OCI-M2 (cell line): ENCODE measurements at regions not wholly inside any gene's neighbourhood (a gene's known extent, or its start where the extent isn't known, plus 50 kb on each side); places are given as distances from the start of the nearest gene placed in this dataset.
"Not testable (repeated sequence)": the region's sequence is repeated elsewhere in the genome, so short reads cannot be mapped to it uniquely, and the experiment has no call there.

Source experiments
- DNase-seq: peaks from one replicate; lab custom pipeline; 2025; ENCODE audit not compliant: unreplicated experiment; lab: John Stamatoyannopoulos, UW

DNA sequence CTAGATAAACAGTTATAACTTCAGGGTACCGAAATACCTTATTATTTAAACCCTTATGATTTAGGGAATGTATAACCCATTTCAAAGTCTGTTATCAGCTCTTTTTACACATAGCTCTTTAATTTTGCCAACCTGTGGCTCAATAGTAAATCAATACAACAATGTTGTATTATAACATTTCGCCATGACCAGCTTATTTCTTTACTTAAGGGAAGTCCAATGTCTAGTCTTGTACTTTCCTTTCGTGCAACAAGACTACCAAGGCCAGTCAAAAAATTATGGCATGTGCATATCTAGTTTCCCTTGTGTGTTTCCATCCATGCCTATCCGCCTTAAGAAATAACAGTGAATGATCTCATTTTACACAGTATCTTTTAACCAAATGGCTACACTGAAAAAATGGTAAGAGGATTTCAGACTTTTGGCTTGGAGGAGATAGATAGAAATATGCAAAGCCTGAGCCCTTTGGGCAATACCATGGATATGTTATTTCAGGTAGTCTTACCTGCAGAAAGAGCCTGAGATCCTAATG lies 239.5 kb upstream of the RPS23 start:
- no peak for DNase-seq

DNA sequence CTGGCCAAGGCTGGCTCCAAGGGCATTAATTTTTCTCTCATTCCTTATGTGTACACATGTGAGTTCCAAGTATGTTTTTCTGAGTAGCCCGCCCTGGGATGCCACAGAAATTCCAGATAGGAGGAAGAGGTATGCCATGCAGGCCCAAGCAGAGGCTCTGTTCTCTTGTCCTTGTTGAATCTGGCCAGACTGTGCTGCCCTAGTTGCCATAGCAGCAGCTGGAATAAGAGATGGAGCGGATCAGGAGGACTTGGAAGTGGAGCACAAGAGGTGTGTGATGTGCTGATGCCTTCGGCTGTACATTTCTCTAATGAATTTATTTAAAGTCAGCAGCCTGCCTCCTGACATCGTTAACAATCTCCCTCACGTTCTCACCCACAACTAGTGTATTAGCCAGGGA lies 235.6 kb upstream of the RPS23 start:
- no peak for DNase-seq

DNA sequence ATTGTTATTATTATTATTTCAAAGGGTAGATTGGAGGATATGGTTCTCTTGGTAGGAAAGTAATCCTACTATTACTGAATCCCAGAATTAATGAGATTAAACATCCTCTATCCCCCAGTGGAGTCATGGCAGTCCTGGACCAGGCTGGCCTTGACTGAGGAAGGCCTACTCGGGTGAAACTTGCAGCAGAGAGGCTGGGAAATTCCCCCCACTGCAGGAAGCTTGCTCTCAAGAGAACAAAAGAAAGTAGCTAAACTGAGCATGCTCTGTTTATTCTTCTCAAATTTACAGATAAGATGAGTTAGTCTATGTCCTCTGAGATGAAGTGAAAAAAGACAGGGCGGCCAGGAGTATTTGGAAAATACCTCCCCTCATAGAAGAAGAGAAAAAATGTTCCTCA lies 233.9 kb upstream of the RPS23 start:
- no peak for DNase-seq

DNA sequence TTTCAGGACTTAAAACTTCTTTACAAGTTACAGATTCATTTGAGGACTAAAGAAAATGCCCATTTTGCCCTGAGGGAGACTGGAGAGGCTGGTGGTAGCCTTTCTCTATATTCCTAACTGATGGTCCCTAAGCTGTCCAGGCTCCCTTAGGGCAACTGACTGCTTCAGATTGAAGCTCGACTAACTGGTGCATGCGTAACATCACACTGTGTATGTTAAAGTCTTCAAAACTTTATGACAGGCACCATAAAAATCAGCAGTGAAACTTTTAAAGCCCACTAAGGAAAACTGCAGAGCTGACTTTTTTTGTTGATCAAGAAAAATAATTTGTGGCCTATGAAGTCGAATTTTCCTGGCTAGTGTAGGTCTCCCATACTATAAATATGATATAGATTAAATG lies 233.0 kb upstream of the RPS23 start:
- no peak for DNase-seq

DNA sequence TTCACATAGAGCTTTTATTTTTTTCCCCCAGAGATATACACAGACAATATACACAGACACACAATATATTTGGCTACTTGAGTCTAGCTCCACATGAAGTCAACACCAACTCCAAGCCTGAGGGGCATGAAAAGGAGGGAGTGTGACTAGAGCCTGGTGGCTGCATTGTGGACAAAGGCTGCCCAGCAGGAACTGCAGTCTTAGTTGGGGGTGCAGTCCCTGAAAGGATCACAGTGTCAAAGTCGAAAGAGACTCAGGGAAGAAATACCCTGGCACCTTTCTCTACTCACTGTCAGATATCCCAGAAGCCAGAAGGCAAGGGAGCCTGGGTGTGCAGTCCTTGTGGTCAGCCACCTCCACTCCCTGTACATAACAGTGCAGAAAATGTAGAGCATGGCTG lies 231.6 kb upstream of the RPS23 start:
- DNase-seq = no peak

DNA sequence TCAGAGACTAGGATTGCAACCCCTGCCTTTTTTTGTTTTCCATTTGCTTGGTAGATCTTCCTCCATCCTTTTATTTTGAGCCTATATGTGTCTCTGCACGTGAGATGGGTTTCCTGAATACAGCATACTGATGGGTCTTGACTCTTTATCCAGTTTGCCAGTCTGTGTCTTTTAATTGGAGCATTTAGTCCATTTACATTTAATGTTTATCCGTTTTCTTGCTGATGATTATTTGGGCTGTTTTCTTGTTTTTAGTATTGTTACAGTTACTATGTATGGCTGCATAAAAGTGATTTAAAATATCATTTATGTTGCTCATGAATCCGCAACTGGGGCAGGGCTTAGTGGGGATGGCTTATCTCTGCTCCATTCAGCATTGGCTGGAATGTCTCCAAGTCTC lies 228.2 kb upstream of the RPS23 start:
- not testable (repeated sequence) for DNase-seq

DNA sequence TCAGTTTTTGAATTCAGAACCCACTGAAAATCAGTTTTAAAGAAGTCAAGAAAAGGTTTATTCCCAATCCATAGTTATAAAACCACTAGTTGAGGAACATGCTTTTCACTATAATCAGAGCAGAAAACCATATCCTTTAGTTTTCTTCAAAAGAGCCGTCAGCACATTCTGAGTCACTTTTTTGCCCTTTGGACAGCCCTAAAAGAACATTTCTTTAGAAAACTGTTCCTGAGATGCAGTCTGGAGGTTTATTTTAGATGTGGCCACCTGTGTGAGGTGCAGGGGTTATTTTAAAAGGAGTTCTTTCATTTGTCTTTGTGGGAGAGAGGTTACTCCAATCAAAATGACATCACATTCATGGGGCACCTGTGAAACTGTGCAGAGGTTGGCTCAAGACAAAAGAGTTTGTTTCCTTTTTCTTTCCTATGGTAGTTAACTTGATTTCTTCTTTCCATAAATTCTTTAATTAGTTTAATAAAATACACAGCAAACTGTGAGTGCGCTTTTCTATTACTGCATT lies 221.6 kb upstream of the RPS23 start:
- DNase-seq = no peak

DNA sequence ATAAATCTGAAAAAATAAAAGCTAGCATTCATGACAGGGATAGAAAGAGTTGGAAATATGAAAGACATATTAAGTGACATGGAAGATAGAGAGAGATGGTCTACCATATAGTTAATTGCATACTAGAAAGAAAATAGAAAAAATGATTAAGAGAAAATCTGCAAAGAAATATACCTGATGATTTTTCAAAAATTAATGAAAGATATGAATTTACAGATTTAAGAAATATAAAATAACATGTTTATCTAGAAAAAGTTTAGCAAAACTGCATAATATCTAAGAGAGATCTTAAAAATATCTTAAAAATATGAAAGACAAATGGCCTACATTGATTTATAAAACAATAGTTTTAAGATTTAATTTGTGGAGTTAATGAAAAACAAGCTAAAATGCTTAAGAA lies 219.1 kb upstream of the RPS23 start:
- no peak for DNase-seq

DNA sequence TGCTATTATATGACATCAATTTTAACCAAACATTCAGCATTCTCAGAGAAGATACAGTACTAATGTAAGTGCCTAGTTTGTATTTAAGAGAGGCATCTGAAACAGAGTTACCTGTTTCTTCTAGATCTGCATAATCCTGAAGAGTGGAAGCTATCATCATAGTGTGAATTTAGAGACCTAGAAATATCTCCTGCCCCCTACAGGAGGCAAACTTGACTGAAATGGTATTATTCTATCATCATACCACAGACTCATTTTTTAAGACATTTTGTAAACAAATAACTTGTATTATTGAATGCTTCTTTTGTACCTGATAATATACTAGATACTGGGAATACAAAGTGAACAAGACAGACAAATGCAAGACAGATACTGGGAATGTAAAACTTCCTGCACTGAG lies 216.8 kb upstream of the RPS23 start:
- DNase-seq = no peak

DNA sequence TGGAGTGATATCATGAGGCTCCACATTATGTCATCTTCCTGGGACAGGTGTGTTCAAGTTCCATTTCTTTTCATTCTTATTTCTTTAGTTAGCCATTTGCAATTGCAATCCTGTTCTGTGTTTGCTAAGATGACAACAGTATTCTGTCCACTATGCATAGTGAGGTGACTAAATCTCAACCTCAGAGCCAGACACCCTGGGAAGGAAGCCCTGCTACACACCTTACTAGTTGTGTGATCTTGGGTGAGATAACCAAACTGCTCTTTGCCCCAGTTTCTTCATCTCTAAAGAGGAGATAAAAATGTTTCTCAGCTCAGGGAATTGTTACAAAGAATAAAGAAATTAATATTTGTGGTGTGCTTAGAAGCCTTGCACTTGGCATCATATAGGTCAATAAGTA lies 215.1 kb upstream of the RPS23 start:
- no peak for DNase-seq

DNA sequence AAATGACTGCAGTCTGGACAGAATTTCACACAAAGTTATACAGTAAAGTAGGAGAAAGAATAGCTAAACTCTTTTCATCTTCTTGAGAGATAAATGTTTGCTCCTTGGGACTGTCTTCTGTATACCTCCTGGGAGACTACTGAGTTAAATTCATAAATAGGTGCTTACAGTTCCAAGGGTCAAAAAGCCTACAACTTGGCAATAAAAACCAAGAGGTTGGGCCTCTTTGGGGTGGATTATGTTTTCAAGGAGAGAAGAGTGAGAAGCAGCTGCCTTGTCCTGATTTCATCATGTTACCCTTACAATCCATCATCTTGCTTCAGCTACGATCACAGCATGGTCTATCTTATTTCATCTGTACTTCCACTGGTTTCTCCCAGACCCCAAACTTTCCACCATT lies 213.2 kb upstream of the RPS23 start:
- DNase-seq = no peak

DNA sequence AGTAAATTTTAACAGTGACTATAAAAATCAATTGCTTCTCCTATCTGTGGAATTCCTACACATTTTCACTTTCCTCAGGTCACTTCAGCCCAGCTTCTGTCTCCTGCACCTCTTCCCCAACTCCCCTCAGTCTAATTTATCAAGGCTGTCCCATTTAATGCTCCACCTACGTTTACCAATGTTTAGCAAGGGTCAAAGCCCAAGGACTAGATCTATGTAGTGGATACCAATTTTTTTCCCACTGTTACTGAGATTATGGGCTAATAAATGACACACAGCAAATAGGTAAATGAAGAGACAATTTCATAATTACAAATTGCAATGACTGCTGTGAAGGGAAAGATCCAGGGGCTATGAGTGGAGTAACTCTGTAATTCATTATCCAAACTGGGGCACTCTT lies 211.5 kb upstream of the RPS23 start:
- DNase-seq = no peak

DNA sequence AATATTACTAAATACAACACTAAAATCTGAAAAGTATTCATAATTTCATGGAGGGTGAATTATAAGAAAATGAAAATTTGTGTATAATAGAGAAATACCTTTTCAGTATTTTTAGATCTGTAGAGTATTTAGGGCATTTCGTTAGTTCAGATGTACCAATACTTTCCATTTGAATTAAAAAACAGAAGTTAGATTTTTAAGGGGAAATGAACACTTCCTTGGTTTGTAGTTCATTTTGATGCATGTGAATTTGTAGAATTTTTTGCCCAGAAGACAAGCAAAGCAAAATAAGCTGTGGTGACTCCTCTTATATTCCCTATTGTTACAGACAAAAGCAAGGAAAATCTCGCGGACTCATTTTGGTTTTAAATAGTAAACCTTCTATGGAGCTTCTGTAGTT lies 209.0 kb upstream of the RPS23 start:
- no peak for DNase-seq

DNA sequence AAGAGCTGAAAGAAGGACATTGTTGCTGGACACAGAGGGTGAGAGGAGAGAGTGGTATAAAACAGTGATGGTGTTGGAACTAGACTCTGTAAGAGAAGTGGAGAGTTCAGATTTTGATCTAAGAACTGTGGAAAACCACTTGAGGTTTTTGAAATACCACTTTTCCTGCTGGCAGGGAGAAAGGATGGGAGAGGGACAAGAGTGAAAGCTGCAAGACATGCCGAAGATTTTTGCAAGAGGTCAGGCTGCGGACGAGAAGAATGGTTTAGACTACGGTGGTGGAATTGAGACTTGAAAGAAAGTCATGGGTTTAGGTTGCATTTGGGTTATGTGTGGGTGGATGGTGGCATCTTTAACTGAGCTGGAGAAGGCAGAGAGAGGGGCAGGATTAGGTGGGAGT lies 202.2 kb upstream of the RPS23 start:
- DNase-seq = no peak

DNA sequence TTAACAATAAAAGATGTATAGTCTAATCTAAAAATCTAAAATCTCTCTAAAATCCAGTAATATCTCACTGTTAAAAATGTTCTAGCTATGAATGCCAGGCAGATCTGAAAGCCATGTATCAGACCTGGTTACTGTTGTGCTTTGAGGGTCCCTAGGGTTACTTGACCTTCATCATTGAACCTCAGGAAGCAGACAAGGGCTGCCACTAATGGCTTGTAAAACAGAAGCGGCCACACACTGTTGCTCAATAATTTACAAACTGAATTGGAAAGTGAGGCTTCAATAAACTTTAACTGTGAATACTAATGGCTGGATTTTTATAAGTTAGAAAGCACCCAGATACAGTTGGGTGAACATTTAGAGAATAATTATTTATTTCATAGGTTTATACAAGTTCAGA lies 198.0 kb upstream of the RPS23 start:
- no peak for DNase-seq

DNA sequence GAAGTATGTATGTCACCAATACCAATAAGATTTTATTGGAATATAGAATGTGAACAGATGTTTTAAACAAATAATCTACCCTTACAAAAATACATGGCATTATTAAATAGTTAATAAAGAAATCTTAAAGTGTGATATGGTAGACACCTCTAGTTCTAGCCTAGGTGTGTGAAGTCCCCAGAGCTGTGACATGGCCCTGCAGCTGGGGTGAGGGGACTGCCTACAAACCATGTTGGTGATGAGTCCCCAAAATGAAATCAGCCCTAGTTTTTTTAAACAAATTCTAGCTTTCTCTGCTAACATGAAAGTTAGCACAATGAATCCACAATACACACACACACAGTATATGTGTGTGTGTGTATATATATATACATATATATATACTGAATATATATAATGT lies 195.1 kb upstream of the RPS23 start:
- no peak for DNase-seq

DNA sequence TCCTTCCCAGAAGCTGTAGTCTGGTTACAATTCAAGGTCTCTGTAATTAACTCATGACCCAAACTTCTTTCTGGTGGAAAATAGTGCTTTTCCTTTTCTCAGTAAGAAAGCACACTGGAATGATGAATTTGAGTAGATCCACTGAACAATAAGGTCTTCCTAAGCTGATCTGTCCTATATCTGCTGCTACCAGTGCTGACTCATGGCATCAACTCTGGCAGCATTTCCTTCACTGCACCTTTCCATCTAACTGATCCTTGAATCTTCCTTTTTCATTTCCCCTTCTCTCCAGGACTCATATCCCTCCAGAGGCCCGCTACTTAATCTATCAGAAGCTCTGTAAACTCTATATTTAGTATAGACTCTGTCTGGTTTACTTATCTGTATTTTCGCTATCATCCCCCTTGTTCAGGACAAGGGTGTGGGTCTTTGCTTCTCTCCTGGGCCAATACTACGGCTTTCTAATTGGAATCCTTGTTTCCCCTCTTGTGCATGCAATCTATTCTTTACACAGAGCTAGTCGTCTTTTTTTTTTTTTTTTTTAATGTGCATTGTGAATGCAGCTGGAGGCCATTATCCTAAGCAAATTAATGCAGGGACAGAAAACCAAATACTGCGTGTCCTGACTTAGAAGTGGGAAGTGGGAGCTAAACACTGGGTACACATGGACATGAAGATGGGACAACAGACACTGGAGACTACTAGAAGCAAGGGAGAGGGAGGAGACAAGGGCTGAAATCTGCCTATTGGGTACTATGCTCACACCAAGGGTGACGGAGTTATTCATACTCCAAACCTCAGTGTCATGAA lies 192.2 kb upstream of the RPS23 start:
- no peak for DNase-seq

DNA sequence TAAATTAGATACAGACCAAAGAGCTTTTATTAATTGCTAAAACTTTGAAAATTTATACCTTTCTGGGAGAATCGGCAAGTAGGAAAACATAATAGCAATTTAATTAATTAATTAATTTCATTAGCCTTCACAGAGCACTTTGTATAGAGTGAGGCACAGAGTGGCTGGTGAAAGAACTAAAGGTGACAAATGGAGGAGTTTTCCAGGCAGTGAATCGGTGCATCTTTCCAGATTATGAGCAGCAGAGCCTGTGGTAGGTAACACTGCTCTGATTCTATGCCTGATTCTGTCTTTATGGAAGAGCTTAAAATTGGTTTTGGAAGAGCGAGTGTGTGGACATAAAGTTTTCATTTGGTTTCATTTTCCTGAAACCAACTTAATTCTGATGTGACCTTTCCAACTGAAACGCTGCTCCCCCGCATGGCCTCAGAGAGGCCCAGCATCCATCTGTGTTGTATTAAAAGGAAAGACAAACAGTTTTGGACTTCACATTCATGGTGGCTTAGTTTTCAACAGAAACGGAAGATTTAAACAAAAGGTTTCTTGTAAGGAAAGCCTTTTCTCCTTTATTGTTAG lies 188.9 kb upstream of the RPS23 start:
- DNase-seq = no peak

DNA sequence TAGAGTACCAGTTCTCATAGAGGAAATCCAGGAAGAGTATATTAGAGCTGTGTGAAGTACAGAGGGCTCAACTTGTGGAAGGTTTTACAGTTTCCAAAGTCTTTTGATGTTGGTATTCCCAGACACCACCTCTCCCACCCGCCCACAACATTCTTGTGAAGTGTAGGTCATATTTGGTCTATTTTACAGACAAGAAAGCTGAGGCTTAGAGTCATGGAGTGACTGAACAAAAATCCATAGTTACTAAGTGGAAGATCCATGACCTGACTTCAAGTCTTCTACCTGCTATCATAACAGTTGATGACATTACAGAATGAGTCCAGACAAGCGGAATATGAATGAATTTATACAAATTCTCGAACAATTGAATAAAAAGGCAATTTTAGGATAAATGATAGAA lies 187.1 kb upstream of the RPS23 start:
- DNase-seq = no peak

DNA sequence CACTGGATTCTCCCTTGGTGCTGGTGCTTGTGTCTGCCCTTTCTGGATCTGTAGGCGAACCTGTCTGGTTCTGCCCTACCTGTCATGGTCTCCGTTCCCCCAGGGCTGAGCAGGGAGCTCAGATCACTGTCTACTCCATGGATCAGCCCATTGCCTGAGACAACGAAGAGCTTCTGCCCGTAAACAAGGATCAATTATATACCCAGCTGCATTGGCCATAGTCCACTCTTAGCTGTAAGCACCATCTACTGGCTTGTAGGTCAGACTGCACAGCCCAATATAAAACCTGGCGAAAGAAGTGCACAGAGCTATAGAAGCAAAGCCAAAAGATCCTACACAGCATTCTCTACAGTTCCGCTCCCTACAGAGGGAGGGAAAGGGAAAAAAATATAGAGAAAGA lies 181.5 kb upstream of the RPS23 start:
- DNase-seq = no peak

DNA sequence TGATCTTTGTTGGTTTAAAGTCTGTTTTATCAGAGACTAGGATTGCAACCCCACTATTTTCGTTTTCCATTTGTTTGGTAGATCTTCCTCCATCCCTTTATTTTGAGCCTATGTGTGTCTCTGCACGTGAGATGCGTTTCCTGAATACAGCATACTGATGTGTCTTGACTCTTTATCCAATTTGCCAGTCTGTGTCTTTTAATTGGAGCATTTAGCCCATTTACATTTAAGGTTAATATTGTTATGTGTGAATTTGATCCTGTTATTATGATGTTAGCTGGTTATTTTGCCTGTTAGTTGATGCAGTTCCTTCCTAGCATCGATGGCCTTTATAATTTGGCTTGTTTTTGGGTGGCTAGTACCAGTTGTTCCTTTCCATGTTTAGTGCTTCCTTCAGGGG lies 177.2 kb upstream of the RPS23 start:
- DNase-seq = not testable (repeated sequence)

DNA sequence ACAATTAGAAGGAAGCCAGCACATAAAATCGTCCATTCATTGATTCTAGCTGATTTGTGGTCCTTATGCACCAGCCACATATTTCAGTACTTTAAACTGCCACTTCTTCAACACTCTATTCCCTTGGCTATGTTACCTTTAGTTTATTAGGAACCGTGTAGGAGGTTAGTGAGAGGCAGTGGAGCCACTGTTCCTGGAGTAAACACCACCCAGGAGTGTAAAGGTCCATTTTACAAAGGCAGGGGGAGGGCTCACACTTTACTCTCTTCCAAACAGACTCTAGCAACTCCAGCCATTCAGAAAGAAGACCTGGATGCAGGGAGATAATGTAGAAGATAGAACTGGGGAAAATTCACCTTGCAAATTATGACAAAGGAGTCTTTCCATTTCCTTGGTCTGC lies 170.2 kb upstream of the RPS23 start:
- DNase-seq = no peak

DNA sequence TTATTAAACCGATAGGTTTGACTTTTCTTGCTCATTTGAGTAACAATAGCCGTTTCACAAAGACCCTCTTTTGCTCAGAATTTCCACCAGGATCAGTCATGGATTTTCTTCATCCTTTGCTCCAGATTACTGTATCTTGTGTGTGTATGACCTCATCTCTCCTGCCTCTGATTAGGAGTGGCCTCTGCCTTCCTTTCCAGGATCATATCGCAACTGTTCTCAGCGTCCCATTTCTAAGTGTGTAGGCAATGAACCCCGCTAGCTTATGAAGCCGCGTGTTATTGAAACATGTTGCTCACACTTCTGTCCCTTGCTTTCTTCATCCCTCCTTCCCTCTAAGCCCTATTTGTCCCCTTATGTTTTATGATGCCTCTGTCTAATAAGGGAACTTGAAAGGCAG lies 169.8 kb upstream of the RPS23 start:
- no peak for DNase-seq
